ENCODE measurements at regions not wholly inside any gene's neighbourhood (a gene's known extent, or its start where the extent isn't known, plus 50 kb on each side); places are given as distances from the start of the nearest gene placed in this dataset.
"Not testable (repeated sequence)": the region's sequence is repeated elsewhere in the genome, so short reads cannot be mapped to it uniquely, and the experiment has no call there.

DNA sequence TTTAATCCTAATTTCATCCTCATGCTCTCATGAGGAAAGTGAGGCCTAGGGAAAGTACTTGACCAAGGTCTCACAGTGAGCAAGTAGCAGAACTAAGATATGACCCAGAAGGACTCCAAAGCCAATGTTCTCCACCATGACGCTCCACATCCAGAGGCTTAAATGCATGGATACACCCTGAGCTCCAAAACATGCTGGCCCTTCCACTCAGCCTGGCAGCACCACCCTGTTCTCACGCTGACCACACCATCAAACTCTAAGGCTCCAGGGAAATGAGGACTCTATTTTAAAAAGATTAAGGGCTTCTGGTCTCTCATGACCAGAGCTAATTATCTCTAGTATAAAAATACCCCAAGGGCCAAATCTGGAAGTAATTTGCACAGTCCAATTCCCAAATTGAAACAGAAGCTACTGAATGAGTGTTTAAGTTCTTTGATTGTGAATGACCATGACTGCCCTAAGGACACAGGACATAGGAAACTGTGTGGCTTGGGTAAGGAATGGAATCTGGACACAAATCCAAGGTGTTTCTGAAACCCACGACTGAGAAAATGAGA lies 71.1 kb upstream of the ABLIM1 start:
- DNase-seq (ENCODE audit: low read depth in 4 of 4, low spot score in 3 of 4), result no peak

GRCh38 chr10:114730291-114730690 lies 72.2 kb upstream of the ABLIM1 start:
- no peak for DNase-seq (ENCODE audit: low read depth in 4 of 4, low spot score in 3 of 4)

DNA sequence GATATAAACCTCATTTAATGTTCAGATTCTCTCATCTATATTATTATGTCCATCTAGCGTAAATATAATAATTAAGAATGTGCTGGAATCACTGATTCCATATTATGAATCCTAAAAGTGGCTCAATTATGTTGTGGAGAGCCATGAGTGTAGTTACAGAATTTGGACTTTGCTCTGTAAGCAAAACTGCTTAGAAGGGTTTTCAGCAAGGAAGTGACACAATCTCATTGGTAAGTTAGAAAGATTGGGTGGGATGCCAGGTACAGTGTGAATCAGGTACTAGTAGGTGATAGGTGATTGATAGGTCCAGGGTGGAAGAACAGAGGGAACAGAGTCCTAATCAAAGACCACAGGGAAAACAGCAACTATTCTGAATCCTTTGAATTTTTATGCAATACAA lies 74.9 kb upstream of the ABLIM1 start:
- DNase-seq (ENCODE audit: low read depth in 4 of 4, low spot score in 3 of 4), result no peak

- DNase-seq (ENCODE audit: low read depth in 4 of 4, low spot score in 3 of 4), result no peak
Measured at GRCh38 chr10:114735946-114736345, 77.9 kb upstream of the ABLIM1 start.

DNA sequence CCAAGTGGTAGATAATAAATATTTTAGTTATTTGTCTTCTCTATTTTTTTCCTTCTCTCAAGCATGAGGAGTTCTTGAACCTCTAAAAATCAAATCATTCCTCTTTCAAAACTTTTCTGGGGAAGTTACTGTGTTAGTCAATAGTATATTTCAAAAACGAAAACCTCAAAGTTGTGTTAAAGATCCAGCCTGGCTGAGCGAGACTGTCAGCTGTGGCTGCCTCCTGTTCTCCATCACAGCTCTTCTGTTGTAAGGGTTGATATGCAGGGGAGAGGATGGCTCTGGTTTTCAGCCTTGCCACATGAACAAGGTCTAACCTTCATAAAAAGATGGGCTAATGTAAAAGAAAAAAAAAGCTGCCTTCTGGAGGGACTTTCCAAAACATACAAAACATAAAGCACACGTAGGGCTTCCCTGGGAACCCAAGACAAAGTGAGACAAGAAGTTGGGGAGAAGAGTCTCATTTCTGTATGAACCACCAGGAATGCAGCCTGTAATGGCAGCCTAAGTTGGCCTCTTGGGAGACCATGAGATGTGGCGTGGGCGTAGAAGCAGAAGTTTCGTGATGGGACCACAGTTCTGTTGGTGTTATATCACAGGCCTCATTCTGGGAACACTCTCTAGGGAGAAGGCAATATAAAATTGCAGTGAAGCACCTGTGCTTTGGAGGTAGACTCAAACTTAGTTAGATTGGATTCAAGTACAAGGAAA lies 77.9 kb upstream of the FHIP2A start:
- DNase-seq (ENCODE audit: low read depth in 4 of 4, low spot score in 3 of 4), result no peak

GRCh38 chr10:114746531-114746930 lies 75.0 kb upstream of the FHIP2A start:
- no peak for DNase-seq (ENCODE audit: low read depth in 4 of 4, low spot score in 3 of 4)

- no peak for DNase-seq (ENCODE audit: low read depth in 4 of 4, low spot score in 3 of 4)
Measured at GRCh38 chr10:114748241-114748640, 73.3 kb upstream of the FHIP2A start.

GRCh38 chr10:114749014-114749413 lies 72.6 kb upstream of the FHIP2A start:
- DNase-seq (ENCODE audit: low read depth in 4 of 4, low spot score in 3 of 4), result no peak

GRCh38 chr10:114749510-114749909 lies 72.1 kb upstream of the FHIP2A start:
- DNase-seq (ENCODE audit: low read depth in 4 of 4, low spot score in 3 of 4), result no peak

- no peak for DNase-seq (ENCODE audit: low read depth in 4 of 4, low spot score in 3 of 4)
Measured at GRCh38 chr10:114751856-114752255, 69.7 kb upstream of the FHIP2A start.

GRCh38 chr10:114752570-114752969 lies 69.0 kb upstream of the FHIP2A start:
- not testable (repeated sequence) for DNase-seq (ENCODE audit: low read depth in 4 of 4, low spot score in 3 of 4)

DNA sequence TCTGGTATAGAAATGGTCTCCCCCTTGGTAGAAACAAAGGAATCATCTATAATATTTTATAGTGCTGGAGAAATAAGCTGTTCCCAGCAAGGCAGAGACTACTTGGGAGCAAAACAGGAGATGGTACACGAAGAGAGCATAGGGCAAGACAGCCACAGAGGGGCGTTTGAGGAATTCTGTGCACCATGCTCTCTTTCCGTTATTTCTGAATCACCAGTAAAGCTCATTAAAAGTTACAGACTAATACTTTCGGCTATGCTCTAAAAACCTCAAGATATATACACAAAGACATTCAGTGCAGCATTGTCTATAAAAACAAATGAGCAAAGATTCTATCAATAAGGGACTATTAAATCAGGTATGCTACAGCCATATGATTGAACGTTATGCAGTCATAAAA lies 68.5 kb upstream of the FHIP2A start:
- no peak for DNase-seq (ENCODE audit: low read depth in 4 of 4, low spot score in 3 of 4)

DNA sequence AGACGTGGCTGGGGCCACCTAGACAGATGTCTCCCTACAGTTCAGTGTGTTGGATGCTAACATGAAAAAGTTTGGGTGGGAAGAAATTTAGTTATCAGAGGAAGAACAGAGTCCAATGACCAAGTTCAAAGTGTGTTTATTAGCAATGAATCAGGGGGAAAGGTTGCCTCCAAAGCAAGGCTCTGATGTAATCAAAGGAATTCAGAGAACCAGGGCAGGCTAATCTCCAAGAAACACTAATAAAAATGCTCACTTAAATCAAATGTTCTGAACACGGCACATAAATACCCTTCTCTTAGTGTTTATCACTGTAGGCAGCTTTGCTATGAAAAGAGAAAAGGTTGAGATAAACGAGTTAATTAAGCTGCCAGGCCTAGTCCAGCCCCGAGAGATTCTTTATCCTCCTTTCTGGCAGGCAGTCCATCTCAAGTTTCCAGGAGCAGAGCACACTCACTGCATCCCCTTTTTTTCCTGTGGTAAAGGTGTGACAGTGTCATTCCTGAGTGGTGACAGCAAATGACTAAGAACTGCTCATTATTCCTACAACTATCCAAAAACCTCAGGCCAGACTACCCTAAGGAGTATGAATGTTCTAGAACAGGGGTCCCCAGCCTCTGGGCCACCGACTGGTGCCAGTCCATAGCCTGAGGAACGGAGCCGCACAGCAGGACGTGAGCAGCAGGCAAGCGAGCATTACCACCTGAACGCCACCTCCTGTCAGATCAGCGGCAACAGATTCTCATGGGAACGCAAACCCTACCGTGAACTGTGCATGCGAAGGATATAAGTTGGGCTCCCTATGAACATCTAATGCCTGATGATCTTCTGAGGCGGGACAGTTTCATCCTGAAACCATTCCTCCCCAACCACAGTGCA lies 66.9 kb upstream of the FHIP2A start:
- no peak for DNase-seq (ENCODE audit: low read depth in 4 of 4, low spot score in 3 of 4)

GRCh38 chr10:114755537-114755936 lies 66.0 kb upstream of the FHIP2A start:
- no peak for DNase-seq (ENCODE audit: low read depth in 4 of 4, low spot score in 3 of 4)

GRCh38 chr10:114758331-114758730 lies 63.2 kb upstream of the FHIP2A start:
- no peak for DNase-seq (ENCODE audit: low read depth in 4 of 4, low spot score in 3 of 4)

DNA sequence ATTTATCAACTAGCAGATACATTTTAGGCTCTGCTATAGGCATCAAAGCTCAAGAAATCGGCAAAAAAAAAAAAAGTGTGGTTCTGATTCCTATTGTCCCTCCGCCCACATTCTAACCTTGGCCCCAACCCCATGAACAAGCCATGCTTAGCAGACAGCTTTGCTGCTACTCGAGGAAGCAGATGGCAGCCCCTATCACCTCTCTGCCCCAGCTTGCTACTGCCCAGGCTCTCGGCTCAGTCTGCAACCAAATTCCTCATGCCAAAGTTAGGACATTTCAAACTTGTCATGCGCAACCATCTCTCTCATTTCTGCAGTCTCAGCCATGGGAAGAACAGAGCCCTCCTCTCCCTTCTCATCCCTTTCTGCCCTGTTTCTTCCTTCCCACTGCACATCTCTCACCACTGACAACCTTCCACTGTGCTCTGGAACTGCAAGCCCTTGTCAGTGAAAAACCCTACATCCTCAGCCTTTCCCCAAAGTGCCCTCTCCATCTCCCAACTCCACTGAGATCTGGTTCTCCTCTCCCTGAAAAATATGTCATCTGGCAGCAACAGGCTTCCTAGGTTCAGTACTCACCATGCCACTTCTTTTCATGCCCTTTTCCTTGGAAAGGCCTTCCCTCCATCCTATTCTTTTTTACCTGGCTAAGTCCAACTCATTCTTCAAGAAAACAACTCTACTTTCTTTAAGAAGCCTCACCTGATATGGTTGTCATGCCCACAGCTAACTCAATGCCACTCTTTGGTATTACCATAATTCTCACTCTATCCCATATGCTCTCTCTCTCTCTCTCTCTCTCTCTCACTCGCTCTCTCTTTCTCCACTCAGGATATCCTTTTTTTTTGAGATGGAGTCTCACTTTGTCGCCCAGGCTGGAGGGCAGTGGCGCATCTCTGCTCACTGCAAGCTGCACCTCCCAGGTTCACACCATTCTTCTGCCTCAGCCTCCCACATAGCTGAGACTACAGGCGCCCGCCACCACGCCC lies 60.1 kb upstream of the FHIP2A start:
- DNase-seq (ENCODE audit: low read depth in 4 of 4, low spot score in 3 of 4), result no peak

DNA sequence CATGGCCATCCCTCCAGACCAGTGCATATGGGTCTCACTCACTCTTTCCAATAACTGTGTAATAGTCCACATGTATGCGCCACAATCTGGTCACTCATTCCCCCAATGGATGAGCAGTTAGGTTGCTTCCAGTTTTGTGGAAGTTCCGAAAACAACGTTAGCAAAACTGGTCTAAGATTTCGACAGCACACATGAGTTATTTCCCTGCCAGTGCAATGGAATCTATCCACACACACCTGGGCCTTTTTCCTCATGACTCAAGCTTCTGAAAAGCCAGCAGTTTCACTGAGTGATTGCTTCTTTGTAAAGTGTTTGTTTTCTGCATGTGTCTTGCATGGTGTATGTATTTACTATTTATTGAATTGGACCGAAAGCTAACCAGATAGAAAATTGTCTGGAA lies 58.8 kb upstream of the FHIP2A start:
- no peak for DNase-seq (ENCODE audit: low read depth in 4 of 4, low spot score in 3 of 4)

GRCh38 chr10:114764656-114765055 lies 56.9 kb upstream of the FHIP2A start:
- no peak for DNase-seq (ENCODE audit: low read depth in 4 of 4, low spot score in 3 of 4)

GRCh38 chr10:114766470-114766869 lies 55.1 kb upstream of the FHIP2A start:
- no peak for DNase-seq (ENCODE audit: low read depth in 4 of 4, low spot score in 3 of 4)

- no peak for DNase-seq (ENCODE audit: low read depth in 4 of 4, low spot score in 3 of 4)
Measured at GRCh38 chr10:114767101-114767985, 54.2 kb upstream of the FHIP2A start.
